Fibroblast of peridontal ligament (primary cell): ENCODE measurements at regions not wholly inside any gene's neighbourhood (a gene's known extent, or its start where the extent isn't known, plus 50 kb on each side); places are given as distances from the start of the nearest gene placed in this dataset.
"Not testable (repeated sequence)": the region's sequence is repeated elsewhere in the genome, so short reads cannot be mapped to it uniquely, and the experiment has no call there.

Experiments used
- DNase-seq: peaks from one replicate; pipeline ENCODE4 v3.0.0-alpha.2; 2010; ENCODE audit errors: extremely low read depth

GRCh38 chr6:152811785-152812184 lies 61.2 kb downstream of the VIP start:
- DNase-seq = no peak

- no peak for DNase-seq
These were observed 64.8 kb downstream of the VIP start for GRCh38 chr6:152815230-152815872.

DNA sequence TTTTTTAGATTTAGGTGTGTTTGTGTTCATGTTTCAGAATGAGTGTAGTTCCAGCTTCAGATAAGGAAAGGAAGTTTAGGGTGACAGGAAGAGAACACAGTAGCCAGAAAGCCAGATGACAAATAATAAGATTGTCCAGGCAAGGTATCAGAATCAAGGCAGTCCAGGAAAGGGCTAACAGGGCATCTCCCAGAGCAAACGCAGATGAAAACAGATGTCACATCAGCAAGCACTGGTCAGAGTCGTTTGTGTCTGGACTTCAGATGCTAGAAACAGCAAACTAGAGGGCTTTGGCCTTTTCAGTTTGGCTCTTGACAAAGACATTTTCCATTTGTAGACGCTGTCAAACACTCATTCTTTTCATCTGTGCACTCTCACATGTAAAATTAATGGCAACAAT lies 65.5 kb downstream of the VIP start:
- DNase-seq = no peak

GRCh38 chr6:152821525-152821924 lies 70.9 kb downstream of the VIP start:
- no peak for DNase-seq

GRCh38 chr6:152824666-152825065 lies 74.1 kb downstream of the VIP start:
- no peak for DNase-seq

DNA sequence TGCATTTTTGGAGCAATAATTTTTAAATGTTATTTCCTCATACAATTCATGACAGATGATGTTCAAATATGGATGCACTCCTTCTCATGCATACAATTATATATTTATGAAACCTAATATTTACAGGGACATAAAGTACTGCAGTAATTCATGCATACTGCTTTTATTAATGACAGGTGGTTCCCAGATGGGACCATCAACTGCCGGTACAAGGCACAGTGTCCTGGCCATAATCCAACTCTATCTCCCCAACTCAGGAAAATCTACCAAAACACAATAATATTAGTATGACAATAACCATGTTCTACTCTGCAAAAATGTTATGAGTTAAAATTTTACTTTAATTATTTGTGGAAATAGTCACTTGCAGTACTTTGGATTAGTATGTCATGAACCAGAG lies 77.8 kb downstream of the VIP start:
- no peak for DNase-seq

GRCh38 chr6:152834366-152834765 lies 83.8 kb downstream of the VIP start:
- not testable (repeated sequence) for DNase-seq

DNA sequence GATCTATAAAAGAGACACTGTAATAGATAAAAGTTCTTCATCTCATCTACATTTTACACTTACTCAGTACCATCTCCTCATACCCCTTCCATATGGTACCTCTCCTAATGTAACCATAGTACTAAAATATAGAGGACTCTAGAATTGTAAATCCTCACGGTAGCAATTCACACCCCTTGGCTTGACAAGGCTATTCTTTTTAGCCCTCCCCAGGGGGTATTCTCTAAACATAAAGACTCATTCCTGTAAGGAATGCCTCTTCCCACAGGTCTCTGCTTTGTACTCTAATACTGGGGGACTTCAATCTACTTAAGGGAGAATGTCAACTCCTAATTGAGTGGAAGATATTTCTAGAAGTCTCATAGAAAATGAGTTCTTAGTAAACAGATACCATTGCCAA lies 85.9 kb downstream of the VIP start:
- DNase-seq = no peak

GRCh38 chr6:152845421-152845820 lies 94.8 kb downstream of the VIP start:
- no peak for DNase-seq

DNA sequence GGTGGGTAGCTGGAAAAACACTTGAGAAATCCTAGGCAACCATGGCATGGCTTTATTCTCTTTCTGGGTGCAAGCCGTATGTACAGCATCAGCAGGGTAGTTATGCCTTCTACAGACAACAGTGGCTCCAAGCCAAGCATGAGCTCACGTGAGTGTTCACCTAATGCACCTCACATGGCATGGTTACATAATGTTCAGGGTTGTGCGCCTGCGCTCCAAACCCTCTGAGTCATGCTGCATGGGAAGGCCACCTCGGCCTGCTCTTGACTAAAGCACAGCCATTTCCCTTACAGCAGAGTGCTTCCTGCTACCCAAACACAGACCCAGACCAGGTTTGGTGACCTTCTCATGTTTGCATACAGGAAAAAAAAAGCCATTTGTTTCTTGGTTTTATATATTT lies 96.2 kb downstream of the VIP start:
- no peak for DNase-seq

GRCh38 chr6:152848919-152849318 lies 98.3 kb downstream of the VIP start:
- no peak for DNase-seq

DNA sequence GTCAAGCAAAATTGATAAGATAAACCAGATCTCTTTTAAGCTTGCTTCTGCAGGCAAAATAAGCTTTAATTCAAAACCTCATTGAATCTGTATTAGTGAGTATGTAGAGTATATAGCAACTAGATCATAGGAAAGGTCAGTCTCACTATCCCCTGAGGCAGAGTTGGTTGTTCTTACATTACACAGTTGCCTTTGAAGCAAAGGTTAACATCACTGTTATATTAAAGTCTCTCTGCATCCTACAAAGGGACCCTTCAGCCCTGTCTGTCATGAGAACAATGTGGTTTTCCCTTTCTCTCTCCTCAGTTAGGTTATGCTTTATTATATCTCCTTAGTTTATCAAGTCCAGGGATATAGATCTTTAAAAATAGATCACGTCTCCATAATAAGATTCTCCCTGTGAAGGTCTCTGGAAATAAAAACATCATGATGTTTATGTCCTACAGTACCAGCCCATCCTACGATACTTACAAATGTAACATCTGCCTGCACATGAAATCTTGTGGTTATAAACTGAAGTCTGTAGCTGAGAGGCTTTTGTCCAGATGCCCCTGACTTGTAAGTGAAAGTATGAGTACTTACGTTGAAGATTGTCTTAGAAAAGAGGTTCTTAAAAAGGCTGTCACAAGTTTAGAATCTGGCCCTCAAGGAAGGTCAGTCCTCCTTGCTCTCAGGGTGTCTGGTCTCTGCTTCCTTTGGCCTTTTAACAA lies 103.6 kb downstream of the VIP start:
- no peak for DNase-seq

GRCh38 chr6:152858141-152858540 lies 107.5 kb downstream of the VIP start:
- no peak for DNase-seq

DNA sequence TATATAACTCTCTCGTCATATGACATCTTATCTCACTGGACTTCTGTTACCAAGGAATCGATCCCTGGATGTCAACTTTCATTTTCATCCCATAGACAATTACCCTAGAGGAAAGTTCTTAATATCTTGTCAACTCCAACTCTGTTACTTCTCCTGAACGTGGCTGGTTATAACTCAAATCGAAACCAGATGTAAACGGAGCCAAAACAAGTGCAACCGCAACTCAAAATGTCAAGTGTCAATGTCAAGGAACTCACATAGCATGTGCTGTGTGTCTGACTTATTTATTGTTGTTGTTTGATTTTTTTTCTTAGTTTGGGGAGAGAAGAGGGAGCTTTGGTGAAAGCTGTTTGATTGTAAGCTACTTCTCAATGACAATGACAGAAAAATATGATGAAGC lies 108.6 kb downstream of the VIP start:
- DNase-seq = peak; percentile 16

GRCh38 chr6:152863618-152864326 lies 113.2 kb downstream of the VIP start:
- peak; percentile 88 for DNase-seq

- DNase-seq = no peak
These were observed 108.6 kb downstream of the FBXO5 start for GRCh38 chr6:152874267-152874666.

DNA sequence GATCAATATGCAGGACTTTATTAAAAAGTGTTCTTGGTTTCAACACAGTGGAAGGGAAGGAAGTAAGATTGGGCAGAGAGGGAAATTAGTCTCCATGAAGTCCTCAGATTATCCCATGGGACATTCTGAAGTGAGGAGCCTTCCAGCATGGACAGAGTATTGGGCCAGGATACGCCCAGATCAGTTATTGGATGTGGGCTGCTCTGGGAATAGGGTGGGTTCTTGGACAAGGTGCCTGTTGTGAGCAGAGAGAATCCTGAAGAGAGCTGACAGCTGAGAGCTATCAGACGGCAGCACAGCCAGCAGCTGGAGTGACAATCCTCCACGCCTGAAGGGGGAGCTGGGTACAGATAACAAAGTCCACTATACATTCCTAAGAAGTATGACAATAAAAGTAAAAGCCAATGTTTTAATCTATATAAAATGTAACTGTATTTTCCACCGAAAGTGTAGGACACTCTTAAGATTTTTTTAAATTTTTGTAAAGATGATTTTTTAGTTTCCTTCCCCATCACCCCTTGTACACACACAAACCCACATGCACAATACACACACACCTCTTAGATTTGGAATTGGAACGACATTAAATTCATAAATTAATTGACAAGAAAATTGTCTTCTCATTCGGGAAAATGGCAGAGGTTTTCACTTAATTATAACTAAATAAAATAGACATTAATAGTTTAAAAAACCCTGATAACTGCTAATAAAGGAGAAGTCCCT lies 107.8 kb downstream of the FBXO5 start:
- no peak for DNase-seq

GRCh38 chr6:152879681-152880080 lies 103.2 kb downstream of the FBXO5 start:
- DNase-seq = no peak

- DNase-seq = no peak
These were observed 89.7 kb downstream of the FBXO5 start for GRCh38 chr6:152893187-152893586.

DNA sequence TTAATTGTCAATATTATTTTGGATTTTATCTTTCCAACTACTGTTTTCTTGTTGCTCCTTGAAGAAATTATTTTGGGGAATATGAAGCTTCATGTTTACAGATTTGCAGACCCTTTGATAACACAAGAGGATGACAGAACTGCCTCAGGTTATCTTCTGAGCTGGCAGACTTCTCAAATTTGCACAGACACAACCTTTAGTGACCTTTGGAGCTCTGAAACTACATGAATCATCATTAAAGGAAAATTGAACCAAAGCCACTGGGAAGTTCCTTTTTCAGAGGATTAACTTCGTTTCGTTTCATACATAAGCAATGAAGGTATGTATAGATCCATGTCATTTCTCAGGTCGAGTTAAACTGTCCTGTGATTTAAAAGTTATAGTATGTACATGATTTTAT lies 85.9 kb downstream of the FBXO5 start:
- DNase-seq = no peak

- DNase-seq = peak; percentile 51
These were observed 84.9 kb downstream of the FBXO5 start for GRCh38 chr6:152897807-152898399.

- DNase-seq = no peak
These were observed 78.2 kb downstream of the FBXO5 start for GRCh38 chr6:152904678-152905077.
